ENCODE measurements at regions not wholly inside any gene's neighbourhood (a gene's known extent, or its start where the extent isn't known, plus 50 kb on each side); places are given as distances from the start of the nearest gene placed in this dataset.
"Not testable (repeated sequence)": the region's sequence is repeated elsewhere in the genome, so short reads cannot be mapped to it uniquely, and the experiment has no call there.

GRCh38 chr4:16416601-16417000 is 190.3 kb upstream of the TAPT1 start:
- TF ChIP-seq, protein P1, sequence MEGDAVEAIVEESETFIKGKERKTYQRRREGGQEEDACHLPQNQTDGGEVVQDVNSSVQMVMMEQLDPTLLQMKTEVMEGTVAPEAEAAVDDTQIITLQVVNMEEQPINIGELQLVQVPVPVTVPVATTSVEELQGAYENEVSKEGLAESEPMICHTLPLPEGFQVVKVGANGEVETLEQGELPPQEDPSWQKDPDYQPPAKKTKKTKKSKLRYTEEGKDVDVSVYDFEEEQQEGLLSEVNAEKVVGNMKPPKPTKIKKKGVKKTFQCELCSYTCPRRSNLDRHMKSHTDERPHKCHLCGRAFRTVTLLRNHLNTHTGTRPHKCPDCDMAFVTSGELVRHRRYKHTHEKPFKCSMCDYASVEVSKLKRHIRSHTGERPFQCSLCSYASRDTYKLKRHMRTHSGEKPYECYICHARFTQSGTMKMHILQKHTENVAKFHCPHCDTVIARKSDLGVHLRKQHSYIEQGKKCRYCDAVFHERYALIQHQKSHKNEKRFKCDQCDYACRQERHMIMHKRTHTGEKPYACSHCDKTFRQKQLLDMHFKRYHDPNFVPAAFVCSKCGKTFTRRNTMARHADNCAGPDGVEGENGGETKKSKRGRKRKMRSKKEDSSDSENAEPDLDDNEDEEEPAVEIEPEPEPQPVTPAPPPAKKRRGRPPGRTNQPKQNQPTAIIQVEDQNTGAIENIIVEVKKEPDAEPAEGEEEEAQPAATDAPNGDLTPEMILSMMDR (IDR thresholded peaks at IDR 0.05; ENCODE audit: borderline replicate concordance, control extremely low read depth, extremely low read depth, insufficient read depth, missing control alignments) = no peak
- in situ Hi-C loops (cut with MboI; ENCODE audit: low sequenced_read_pairs, unreplicated experiment) = no loop called here
- DNase-seq (ENCODE audit: low spot score) = no peak

- DNase-seq (ENCODE audit: low spot score) = no peak
- in situ Hi-C loops (cut with MboI; ENCODE audit: low sequenced_read_pairs, unreplicated experiment) = no loop called here
- TF ChIP-seq, protein P1 (IDR thresholded peaks at IDR 0.05; ENCODE audit: borderline replicate concordance, control extremely low read depth, extremely low read depth, insufficient read depth, missing control alignments) = no peak
Observed at GRCh38 chr4:16415751-16416150, 189.5 kb upstream of the TAPT1 start.

GRCh38 chr4:16413814-16414555 is 187.7 kb upstream of the TAPT1 start:
- TF ChIP-seq, protein P1 (IDR thresholded peaks at IDR 0.05; ENCODE audit: borderline replicate concordance, control extremely low read depth, extremely low read depth, insufficient read depth, missing control alignments) = no peak
- in situ Hi-C loops (cut with MboI; ENCODE audit: low sequenced_read_pairs, unreplicated experiment) = no loop called here
- no peak for DNase-seq (ENCODE audit: low spot score)

DNA sequence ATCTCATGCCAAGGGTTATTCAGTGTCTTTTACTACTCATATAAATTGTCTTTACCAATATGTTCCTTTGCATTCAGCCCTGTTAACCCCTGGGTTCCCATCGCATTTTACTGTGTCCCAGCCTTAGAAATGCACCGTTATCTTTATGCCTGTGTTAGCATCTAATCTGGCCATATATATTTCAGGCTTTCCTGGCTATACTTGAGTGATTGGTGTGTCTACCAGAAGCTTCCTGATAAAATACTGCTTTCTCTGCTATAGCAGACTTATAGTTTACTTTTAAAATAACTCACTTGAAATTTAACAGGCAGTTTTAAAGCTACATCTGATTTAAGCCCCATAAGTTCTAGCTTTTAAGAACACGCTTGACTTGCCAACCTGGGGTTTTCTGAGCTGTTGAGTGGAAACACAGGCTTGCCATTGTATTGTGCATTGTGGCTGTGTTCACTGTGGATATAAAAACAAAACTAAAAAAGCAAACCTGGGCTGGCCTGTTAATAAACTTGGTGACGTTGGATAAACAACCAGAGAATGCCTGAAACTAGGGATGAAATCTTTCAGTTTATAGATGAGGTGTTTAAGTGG is 185.3 kb upstream of the TAPT1 start:
- DNase-seq (ENCODE audit: low spot score) = no peak
- TF ChIP-seq, protein P1 (IDR thresholded peaks at IDR 0.05; ENCODE audit: borderline replicate concordance, control extremely low read depth, extremely low read depth, insufficient read depth, missing control alignments) = no peak
- in situ Hi-C loops (cut with MboI; ENCODE audit: low sequenced_read_pairs, unreplicated experiment) = no loop called here

DNA sequence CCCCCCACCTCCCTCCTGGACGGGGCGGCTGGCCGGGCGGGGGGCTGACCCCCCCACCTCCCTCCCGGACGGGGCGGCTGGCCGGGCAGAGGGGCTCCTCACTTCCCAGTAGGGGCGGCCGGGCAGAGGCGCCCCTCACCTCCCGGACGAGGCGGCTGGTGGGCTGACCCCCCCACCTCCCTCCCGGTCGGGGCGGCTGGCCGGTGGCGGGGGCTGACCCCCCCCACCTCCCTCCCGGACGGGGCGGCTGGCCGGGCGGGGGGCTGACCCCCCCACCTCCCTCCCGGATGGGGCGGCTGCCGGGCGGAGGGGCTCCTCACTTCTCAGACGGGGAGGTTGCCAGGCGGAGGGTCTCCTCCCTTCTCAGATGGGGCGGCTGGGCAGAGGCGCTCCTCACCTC is 166.9 kb upstream of the TAPT1 start:
- DNase-seq (ENCODE audit: low spot score); in situ Hi-C loops (cut with MboI; ENCODE audit: low sequenced_read_pairs, unreplicated experiment): not testable (repeated sequence)

- TF ChIP-seq, protein P1 (IDR thresholded peaks at IDR 0.05; ENCODE audit: borderline replicate concordance, control extremely low read depth, extremely low read depth, insufficient read depth, missing control alignments) = no peak
- in situ Hi-C loops (cut with MboI; ENCODE audit: low sequenced_read_pairs, unreplicated experiment) = no loop called here
Observed at GRCh38 chr4:16391196-16391595, 164.9 kb upstream of the TAPT1 start.

GRCh38 chr4:16387448-16387847 is 161.2 kb upstream of the TAPT1 start:
- no peak for DNase-seq (ENCODE audit: low spot score)
- TF ChIP-seq, protein P1 (IDR thresholded peaks at IDR 0.05; ENCODE audit: borderline replicate concordance, control extremely low read depth, extremely low read depth, insufficient read depth, missing control alignments) = no peak
- in situ Hi-C loops (cut with MboI; ENCODE audit: low sequenced_read_pairs, unreplicated experiment) = no loop called here

More at GRCh38 chr4:16391196-16391595, 164.9 kb upstream of the TAPT1 start:
- no peak for DNase-seq (ENCODE audit: low spot score)

Data from GM13976 (cell line).